Myocyte (in vitro differentiated cells): ENCODE measurements at regions not wholly inside any gene's neighbourhood (a gene's known extent, or its start where the extent isn't known, plus 50 kb on each side); places are given as distances from the start of the nearest gene placed in this dataset.

Experiments used
- DNase-seq: peaks from one replicate; pipeline ENCODE4 v3.0.0-alpha.2; 2012; ENCODE audit warnings: low read depth

DNA sequence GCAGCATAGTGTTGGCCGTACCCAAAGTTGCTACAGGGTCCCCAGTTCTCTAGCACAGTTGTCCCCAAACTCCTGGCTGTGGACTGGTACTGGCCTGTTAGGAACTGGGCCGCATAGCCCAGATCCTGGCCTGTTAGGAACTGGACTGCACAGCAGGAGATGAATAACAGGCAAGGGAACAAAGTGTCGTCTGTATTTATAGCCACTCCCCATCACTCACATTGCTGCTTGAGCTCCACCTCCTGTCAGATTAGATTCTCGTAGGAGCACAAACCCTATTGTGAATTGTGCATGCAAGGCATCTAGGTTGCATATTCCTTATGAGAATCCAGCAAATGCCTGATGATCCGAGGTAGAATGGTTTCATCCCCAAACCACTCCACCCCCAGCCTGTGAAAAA, 604.0 kb upstream of the LMCD1 start:
- DNase-seq: no peak

DNA sequence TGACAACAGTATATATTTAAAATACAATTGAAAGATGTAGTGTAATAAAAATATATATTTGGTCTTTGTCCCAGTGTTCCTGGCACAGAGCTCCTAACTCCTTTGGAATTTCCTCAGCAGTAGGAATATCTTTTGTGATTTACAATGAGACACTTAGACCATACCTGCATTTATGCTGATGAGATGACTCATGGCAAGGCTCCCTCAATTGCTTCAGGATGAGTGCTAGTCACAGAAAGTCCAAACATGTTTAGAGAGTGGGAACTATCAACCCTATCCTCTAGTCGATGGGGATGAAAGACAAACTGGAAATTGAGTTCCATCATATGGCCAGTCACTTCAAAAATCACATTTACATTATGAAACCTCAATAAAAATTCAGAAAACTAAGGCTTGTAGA, 588.3 kb upstream of the LMCD1 start:
- no peak for DNase-seq

DNA sequence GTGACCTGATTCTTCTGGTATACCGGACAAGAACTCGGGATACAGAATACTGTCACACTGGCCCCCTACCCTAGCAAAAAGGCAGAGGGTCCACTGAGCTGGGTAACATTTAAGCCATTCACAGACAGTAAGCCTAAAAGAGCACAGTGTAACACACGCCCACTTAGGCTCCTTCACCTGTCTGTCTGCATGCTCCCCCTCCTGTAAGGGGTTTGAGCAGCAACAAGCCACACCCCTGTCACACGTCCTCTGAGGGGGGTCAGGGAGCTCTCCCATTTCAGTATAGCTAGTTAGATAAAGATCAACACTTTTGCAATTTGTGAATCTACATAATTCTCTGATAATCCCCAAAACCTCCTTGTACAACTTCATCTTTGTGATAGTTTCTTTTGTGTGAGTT, 586.3 kb upstream of the LMCD1 start:
- DNase-seq: no peak

DNA sequence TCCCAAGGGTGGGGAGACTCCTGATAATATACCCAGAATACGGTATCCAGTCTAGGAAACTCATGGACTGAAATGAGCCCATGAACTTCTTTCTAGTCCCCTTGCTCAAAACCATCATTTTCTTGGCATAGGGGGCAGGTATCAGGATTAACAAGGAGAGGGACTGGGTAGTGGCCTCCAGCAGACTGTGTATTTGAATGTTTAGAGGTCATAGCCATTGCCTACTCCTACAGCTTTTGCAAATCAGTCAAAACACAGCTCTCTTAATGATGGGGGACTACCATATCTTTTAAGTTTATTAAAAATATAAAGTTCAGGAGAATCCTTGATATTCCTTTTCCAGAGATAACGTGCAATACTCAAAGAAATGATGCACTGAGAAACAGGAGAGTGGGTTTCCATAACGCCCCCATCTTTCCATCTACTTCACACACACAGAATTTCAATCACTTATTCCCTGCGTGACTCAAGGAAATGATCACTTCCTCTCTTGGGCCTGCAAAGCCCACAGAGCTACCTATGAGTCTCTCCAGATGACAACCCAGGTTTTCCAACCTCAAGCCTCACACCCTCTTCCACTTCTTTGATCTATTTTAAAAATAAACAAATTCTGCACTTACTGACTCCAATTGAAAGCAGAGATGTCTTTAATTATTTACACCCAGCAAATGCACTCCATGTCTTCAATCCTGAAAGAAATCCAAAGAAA, 584.0 kb upstream of the LMCD1 start:
- no peak for DNase-seq

DNA sequence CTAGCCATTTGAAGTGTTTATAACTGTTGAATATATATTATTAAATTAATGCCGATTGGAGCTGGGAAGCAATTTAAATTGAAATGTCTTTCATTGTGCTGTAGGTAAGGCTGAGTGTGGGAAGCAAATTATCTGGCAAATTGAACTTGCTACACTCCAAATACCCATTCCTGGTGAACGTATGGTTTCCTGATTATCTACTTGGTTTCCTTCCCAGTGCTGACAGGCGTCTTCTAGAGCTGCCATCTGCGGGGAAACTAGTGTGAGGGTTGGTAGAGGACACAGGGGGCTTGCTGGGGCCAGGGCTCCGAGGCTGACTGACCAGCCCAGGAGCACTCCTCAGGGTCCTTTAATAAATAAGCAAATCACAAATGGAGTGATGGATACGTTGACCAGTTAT, 581.4 kb upstream of the LMCD1 start:
- no peak for DNase-seq

DNA sequence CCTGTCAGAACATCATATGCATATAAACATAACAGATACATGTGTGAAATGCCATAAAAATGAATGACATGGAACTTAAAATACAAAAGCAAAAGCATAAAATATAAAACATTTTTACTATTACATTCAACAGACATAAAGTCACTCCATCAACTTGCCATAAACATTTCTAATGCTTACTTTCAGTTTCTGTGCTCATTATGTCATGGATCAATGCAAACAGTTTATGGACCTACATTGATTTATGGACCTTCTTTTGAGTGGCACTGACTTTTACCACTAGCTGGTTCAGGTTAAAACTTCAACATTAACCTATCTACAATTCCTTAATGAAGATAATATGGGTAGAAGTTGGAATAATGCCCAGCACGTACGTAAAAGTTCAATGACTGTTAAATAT, 577.4 kb upstream of the LMCD1 start:
- no peak for DNase-seq

DNA sequence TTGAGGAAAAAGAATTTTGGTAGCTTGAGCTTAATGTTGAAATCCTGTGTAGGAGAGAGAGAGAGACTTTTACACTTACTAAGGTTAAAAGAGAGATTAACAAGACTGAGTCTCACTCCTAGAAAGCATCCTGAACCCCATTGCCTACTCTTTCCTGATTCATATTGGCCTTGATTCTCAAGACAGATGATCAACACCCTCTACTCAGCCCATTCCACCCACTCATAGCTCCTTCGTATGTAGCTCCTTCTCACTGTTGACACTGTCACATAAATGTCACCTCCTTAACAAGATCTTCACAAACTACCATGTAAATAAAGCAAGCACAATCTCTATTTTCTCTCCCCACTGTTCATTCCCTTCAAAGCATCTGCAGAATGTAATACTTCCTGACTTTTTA, 574.6 kb upstream of the LMCD1 start:
- DNase-seq: no peak

DNA sequence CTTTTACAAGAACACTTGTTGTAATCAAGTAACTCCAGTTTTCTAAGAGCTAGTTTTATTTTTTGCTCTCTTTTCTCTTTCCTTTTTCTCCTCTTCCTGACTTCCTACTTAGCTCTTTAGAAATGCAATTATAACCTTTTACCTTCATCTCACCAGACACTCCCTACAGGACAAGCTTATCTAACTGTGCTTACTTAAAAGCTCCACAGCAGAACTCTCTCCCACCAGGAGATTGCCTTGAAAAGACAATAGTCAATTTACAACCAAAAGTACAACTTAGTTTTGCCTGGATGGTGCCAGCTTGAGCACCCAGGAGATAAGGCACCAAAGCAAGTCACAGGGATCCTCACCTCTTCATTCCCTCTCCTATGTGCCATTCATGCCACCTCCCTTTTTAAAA, 573.8 kb upstream of the LMCD1 start:
- DNase-seq: no peak

DNA sequence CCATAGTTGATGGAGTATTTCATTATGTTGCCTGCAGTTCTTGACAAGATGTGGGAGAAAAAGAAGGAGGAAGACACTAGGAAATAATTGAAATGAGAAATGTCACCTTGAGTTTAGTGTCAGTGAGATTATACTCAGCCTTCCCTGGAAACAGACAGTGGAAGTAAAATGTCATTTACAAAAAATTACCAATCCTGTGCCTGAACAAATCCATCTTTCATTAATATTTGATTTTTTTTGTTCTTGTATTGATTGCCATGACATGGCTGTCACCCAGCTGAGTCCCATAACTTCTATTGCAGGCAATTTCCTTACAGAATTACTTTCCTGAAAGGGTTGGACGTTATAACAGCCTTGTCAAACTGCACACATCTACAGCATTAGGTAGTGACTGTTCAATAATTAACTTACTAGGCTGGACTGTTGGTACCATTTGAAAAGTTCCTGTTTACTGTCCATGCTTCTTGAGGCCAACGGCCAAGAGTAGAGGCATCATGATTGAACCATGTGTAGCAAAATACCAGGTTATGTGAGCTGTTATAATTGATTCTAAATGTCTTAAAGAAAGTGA, 572.2 kb upstream of the LMCD1 start:
- no peak for DNase-seq

DNA sequence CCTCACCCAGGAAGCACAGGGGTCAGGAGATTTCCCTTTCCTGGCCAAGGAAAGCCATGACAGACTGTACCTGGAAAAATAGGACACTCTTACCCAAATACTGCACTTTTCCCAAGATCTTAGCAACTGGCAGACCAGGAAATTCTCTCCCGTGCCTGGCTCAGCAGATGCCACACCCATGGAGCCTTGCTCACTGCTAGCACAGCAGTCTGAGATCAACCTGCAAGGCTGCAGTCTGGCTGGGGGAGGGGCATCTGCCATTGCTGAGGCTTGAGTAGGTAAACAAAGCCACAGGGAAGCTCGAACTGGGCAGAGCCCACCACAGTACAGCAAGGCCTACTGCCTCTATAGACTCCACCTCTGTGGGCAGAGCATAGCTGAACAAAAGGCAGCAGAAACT, 567.3 kb upstream of the LMCD1 start:
- no peak for DNase-seq

DNA sequence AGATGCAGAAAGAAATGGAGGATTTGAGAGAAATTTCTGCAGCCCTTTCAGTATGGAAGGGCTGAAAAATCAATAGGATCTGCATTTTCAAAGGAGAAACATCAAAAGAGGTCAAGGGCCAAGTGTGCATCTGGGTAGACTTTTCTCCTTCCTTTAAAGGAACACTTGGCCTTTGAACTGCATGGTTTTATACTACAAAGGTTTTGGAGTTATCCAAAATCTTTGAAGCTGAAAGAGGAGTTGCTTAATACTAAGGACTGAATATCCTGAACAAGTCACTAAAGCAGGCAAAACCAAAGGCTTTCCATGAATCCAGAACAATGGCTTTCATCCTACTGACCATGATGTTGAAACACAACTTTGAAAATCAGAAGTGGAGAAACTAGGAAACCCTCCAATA, 553.7 kb upstream of the LMCD1 start:
- no peak for DNase-seq

DNA sequence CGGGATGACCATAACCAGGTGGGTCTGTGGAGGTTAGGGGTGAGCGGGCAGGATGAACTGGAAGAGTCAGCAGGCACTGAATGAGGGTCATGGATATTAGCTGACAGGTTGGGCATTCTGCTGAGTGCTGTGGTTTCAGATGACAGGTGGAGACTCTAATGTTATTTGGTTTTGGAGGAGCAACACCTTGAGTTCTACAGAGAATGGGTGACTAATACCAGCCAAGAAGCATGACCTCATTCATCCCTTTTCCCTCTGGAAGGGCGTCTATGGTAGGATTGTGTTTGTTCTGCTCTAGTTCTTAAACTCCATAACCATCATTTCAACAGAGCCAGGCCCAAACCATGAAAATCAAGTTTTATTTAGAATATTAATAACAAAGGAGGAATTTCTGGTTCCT, 550.7 kb upstream of the LMCD1 start:
- DNase-seq: no peak

DNA sequence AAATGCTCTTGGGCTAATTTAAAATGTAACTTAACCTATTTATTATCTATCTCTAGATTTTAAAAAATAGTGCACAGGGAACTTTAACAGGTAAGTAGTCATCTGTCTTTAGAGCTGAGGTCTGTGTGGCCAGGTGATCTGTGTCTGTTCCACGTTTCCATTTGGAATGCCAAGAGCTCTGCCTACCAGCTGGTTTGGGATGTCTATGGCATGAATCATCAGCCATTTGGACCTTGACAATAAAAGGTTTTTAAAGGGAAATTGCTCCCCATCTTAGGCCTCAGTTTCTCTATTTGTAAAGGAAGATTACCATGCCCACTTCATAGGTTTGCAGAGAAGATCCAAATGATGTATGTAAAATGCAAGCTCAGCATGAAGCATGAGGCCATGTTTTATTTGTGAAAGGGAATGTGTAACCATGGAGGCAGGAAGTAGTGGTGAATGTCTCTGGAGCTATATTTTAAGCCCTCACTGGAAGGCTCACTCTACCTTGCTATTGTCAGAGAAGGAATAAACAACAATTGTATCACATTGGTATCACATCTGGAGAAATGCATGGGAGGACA, 548.1 kb upstream of the LMCD1 start:
- no peak for DNase-seq

DNA sequence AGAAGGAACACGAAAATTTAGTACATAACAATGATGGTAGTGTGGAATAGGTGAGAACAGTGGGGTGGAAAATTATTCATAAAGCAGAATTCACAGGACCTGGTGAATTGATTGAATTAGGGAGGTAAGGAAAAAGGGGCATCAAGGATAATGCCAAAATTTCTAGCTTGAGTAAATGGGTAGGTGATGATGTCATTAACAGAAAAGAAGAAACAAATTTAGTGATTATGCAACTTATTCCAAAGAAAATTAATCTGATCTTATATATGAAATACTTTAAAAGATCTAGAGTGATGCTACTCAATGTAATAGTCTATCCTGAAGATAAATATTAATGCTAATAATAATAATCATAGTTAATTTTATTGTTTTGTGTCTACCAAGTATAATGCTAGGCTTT, 544.6 kb upstream of the LMCD1 start:
- no peak for DNase-seq

DNA sequence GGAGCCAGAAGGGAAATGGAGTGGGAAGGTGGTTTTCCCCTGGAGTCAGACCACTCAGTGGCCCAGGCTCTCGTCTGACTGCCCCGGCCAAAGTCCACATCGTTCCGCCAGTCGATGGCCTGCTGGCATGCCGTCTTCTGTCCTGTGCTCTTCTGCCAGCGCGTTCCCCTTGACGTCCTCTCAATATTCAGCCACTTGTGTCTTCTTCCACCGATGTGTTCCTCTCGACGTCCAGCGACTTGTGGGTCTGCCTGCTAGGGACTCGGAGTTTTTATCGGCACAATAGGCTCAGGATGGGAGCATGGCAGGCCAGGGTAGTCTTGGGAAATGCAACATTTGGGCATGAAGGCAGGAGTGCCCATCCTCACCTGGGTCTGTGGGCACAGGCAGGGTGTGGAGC, 542.5 kb upstream of the LMCD1 start:
- no peak for DNase-seq

DNA sequence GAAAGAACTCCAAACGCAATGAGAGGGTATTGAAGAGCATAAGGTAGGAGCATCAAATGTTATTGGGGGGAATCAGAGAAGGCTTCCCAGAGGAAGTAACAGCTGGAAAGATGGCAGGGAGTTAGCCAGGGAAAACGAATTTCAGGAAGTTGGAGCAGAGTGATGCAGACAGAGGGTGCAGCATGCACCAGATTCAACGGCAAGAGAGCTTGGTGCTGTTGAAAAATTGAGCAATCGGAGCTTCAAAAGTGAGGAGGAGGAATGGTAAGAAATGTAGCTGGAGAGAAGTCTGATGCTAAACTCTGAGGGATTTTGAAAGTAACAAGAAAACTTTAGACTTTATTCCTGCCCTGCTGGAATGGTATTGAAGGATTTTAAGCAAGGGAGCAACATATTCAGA, 541.0 kb upstream of the LMCD1 start:
- no peak for DNase-seq

DNA sequence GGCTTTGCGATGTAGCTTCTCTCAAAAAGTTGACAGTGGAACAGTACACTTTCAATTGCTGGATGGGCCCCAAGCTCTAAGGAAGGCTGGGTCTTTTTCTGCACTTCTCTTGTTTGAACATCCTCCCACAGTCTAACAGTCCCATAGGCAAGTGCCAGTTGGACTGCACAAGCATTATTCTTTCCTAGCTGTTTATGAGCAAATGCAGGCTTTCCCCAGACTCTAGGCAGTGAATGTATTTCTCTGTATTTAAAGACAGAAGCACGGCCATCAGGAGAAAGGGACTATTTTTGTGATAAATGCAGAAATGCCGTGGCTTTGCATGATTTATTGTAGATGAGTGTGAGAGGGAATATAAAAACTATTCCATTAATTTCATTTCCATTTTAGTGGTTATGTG, 539.3 kb upstream of the LMCD1 start:
- DNase-seq: no peak

DNA sequence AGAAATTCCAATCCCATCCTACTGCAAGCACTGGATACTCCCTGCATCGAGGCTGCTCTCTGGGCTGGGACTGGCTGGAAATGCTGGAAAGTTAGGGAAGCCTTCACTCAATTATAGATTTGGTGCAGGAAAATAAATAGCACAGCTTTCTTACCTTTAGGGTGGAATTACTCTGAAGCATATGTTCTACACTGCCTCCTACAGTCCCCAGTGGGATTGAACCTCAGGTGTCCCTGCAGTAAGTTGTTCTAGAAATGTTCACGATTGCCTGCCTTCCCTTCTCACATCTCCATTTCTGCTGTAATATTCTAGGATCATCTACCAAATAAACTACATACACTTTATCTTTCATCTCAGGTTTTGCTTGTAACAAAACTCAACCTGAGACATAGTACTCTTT, 536.7 kb upstream of the LMCD1 start:
- no peak for DNase-seq

DNA sequence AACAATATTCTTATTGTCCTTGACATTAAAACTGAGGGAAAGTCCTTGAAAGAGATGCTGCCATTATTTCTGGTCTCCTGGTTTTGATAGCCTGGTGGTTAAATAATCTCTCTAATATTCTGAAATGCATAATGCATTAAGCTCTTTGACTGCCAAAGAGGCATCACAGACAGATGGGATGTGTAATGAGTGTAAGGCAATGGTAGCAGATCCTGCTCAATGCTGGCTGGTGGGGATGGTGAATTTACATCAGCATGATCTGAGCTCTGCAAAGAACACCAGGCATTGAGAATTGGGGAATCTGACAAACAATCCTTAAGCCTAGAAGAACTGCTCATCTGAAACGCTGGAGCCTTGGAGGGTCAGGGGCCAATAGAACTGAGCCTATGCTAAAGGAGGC, 528.6 kb upstream of the LMCD1 start:
- no peak for DNase-seq

DNA sequence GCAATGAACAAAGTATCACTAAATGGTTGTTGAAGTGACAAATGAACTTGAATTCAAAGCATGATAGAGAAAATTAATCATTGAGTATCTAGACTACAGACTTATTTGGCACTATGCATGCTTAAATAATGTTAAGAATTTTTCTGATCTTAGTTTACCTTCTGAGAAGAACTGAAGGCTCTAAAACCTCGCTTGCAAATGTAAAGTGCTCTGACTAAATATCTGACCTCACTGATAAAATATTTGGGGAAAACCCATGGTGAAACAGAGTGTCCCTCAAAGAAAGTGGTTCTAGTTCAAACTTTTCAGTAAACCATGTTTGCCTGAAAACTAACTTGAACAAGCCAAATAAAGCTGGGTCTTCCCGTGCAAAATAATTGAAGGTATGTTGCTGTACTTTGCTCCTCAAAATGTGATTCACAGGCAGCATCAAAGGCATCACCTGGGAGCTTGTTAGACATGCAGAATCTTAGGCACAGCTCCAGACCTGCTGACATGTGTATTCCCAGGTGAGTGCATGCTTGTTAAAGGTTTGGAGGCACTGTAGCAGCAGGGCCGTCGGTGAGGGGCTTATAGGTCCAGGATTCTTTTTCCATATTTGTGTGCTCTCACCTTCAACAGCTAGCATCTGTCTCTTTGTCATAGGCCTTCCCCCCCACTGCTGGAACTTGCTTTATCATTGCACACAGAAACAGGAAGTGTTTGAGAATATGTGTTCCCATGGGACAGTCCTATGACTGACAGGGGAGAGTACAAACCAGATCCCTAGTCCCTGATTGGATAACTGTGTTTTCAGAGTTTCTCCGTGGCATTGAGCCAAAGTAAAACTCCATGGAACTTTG, 524.2 kb upstream of the LMCD1 start:
- no peak for DNase-seq

DNA sequence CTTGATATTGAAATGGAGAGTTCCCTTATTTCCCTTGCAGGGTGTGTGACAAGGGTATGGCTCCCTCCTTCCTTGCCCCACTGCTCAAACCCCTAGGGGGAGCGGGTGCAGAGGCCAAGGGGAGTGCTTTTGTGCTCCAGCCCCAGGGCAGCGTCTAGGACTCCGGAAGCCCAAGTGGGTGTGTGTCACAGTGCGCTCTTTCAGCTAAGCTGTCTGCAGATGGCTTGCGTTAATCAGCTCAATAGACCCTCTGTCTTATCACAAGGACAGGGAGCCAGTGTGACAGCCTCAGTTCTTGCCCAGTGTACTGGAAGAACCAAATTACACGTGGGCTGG, 523.6 kb upstream of the LMCD1 start:
- no peak for DNase-seq

DNA sequence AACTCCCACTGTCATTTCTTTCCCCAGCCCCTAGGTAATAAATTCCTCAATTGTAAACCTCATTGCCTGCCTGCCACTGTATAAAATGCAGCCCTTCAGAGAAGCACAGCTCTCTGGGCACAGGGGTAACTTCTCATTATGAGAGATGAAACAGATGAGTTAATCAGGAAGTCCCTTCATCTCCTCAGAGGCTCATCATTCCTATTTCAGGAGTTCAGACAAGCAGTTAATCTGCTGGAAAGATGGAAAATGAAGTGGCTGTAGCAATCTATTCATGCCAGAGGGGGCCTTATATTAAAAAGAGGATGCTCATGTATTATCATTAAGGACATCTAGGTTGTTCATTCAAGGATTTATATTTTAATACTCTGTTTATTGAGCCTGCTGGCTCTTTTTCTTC, 519.5 kb upstream of the LMCD1 start:
- no peak for DNase-seq

DNA sequence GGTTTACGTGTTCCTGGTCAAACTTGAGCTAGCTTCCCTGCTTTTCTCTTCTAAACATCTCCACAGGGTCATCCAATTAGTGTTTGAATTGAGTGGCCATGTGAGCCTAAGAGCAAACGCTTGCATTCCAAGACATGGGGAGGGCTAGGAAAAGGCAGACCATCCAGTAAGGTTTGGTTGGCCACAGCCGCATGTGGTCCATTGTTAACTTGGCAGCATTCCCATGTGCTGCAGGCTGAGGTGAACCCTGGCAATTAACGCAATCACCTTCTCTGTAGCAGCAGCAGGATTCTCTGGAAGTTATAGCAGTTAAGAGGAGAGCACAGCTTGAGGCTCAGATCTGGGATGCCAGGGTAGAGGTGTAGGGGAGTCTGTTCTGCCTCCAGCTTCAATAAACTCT, 502.2 kb upstream of the LMCD1 start:
- no peak for DNase-seq
